ENCODE measurements at regions not wholly inside any gene's neighbourhood (a gene's known extent, or its start where the extent isn't known, plus 50 kb on each side); places are given as distances from the start of the nearest gene placed in this dataset.

DNA sequence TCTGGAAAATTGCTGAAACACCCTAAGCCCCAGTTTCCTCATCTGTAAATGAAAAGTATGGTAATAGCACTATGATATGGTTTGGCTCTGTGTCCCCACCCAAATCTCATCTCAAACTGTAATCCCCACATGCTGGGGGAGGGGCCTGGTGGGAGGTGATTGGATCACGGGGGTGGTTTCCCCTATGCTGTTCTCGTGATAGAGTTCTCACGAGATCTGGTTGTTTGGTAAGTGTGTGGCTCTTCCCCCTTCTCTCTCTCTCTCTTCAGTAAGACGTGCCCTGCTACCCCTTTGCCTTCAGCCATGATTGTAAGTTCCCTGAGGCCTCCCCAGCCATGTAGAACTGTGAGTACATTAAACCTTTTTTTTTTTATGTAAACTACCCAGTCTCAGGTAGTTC is 490.7 kb downstream of the TMEM114 start:
- no peak for TF ChIP-seq CTCF (IDR thresholded peaks at IDR 0.05)
- no peak for TF ChIP-seq POLR2AphosphoS5 (IDR thresholded peaks at IDR 0.05; ENCODE audit: insufficient read depth in 1 of 2, low read depth in 1 of 2)
- no peak for TF ChIP-seq POLR2A (IDR thresholded peaks at IDR 0.05)

All from vagina (tissue), 2 donors.